Left ventricle myocardium superior (tissue), 1 donor: ENCODE measurements at regions not wholly inside any gene's neighbourhood (a gene's known extent, or its start where the extent isn't known, plus 50 kb on each side); places are given as distances from the start of the nearest gene placed in this dataset.
A peak's percentile ranks its signal among the peaks of the same experiment; 100 is the strongest.
"Not testable (repeated sequence)": the region's sequence is repeated elsewhere in the genome, so short reads cannot be mapped to it uniquely, and the experiment has no call there.

Source experiments
- ATAC-seq: fragments of 200-7000 bp; cut with Tn5 transposase; one replicate; pipeline ENCODE4 v1.9.1; 2020; ENCODE audit warnings: mild to moderate bottlenecking, moderate library complexity
- DNase-seq: peaks from one replicate; pipeline ENCODE4 v3.0.0-alpha.2; 2020
- intact Hi-C: fragments of 100-400 bp; cut with micrococcal nuclease; formaldehyde crosslinking; loops from one replicate; pipeline ENCODE4 v1.11.0; 2022
- donor health status: DM: no; HTN: yes; CAD: no; lungs with severe emphysema.

- no peak for ATAC-seq
- no peak for DNase-seq
- intact Hi-C loops, result no loop called here
Measured at GRCh38 chr16:62261760-62262159, 225.5 kb upstream of the CDH8 start.

GRCh38 chr16:62258931-62259435, 222.7 kb upstream of the CDH8 start:
- intact Hi-C loops, ATAC-seq, DNase-seq: not testable (repeated sequence)

- ATAC-seq, result no peak
- no peak for DNase-seq
- intact Hi-C loops, result no loop called here
Measured at GRCh38 chr16:62256406-62256805, 220.2 kb upstream of the CDH8 start.

GRCh38 chr16:62254847-62255246, 218.6 kb upstream of the CDH8 start:
- no peak for DNase-seq
- no peak for ATAC-seq
- intact Hi-C loops, result no loop called here

GRCh38 chr16:62254372-62254771, 218.1 kb upstream of the CDH8 start:
- no peak for DNase-seq
- ATAC-seq, result no peak
- intact Hi-C loops, result no loop called here

- intact Hi-C loops, result no loop called here
- ATAC-seq, result no peak
Measured at GRCh38 chr16:62253966-62254365, 217.7 kb upstream of the CDH8 start.

GRCh38 chr16:62249069-62249468, 212.8 kb upstream of the CDH8 start:
- intact Hi-C loops, result no loop called here
- ATAC-seq, result no peak
- no peak for DNase-seq

More at GRCh38 chr16:62253966-62254365, 217.7 kb upstream of the CDH8 start:
- no peak for DNase-seq

GRCh38 chr16:62240722-62241121, 204.5 kb upstream of the CDH8 start:
- ATAC-seq, result no peak
- intact Hi-C loops, result no loop called here
- DNase-seq, result no peak

GRCh38 chr16:62225675-62226074, 189.4 kb upstream of the CDH8 start:
- ATAC-seq, result peak; percentile 65
- peak; percentile 70 for DNase-seq
- intact Hi-C loops, result no loop called here

- ATAC-seq (no peak), DNase-seq (no peak)
- intact Hi-C loops, result no loop called here
Measured at GRCh38 chr16:62224646-62225209, 188.5 kb upstream of the CDH8 start.

- intact Hi-C loops, result no loop called here
- DNase-seq (no peak), ATAC-seq (no peak)
Measured at GRCh38 chr16:62216837-62217236, 180.6 kb upstream of the CDH8 start.

GRCh38 chr16:62213763-62214162, 177.5 kb upstream of the CDH8 start:
- DNase-seq, result no peak
- ATAC-seq, result no peak
- intact Hi-C loops, result no loop called here

- intact Hi-C loops, result no loop called here
- DNase-seq (no peak), ATAC-seq (no peak)
Measured at GRCh38 chr16:62208934-62209333, 172.7 kb upstream of the CDH8 start.

GRCh38 chr16:62205459-62205858, 169.2 kb upstream of the CDH8 start:
- no peak for DNase-seq
- ATAC-seq, result no peak
- intact Hi-C loops, result no loop called here

GRCh38 chr16:62201911-62202310, 165.7 kb upstream of the CDH8 start:
- intact Hi-C loops, result no loop called here

GRCh38 chr16:62194828-62195227, 158.6 kb upstream of the CDH8 start:
- no peak for ATAC-seq

More at GRCh38 chr16:62201911-62202310, 165.7 kb upstream of the CDH8 start:
- DNase-seq (no peak), ATAC-seq (no peak)

GRCh38 chr16:62190426-62190825, 154.2 kb upstream of the CDH8 start:
- DNase-seq (no peak), ATAC-seq (no peak)
- intact Hi-C loops, result no loop called here

More at GRCh38 chr16:62194828-62195227, 158.6 kb upstream of the CDH8 start:
- DNase-seq, result no peak
- intact Hi-C loops, result no loop called here

GRCh38 chr16:62177351-62178203, 141.3 kb upstream of the CDH8 start:
- intact Hi-C loops, result no loop called here
- no peak for DNase-seq
- ATAC-seq, result no peak

GRCh38 chr16:62170642-62171041, 134.4 kb upstream of the CDH8 start:
- DNase-seq (no peak), ATAC-seq (no peak)
- intact Hi-C loops, result no loop called here

- intact Hi-C loops, result no loop called here
- no peak for ATAC-seq
- no peak for DNase-seq
Measured at GRCh38 chr16:62167551-62167950, 131.3 kb upstream of the CDH8 start.

- no peak for DNase-seq
- intact Hi-C loops, result no loop called here
- ATAC-seq, result no peak
Measured at GRCh38 chr16:62157544-62157943, 121.3 kb upstream of the CDH8 start.
